ENCODE measurements at regions not wholly inside any gene's neighbourhood (a gene's known extent, or its start where the extent isn't known, plus 50 kb on each side); places are given as distances from the start of the nearest gene placed in this dataset.
"Not testable (repeated sequence)": the region's sequence is repeated elsewhere in the genome, so short reads cannot be mapped to it uniquely, and the experiment has no call there.

DNA sequence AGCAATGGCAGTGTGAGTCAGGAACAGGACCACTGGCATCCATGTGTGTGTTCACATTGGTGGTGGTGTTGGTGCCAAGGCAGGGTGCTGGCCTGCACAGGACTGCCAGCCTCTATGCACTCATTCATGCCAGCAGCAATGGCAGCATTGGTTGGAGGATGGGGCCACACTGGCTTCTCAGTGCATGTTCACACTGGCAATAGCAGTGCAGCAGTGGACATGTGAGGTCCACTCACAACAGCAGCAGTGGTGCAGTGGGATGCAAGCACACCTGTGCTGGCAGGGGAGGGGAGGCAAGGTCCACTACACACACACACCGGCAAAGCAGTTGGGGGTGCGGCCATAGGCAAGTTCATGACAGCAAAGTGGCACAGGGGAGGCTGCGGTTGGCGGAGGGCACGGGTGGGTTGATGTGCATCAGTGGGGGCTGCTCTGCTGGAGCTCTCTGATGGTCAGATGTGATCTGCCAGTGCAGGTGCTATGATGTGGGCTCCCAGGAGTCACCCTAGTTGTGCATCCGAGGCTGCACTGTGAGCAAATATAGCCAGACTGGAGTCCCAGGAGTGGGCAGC lies 57.8 kb upstream of the TNKS2 start:
- ATAC-seq = no peak
- no peaks in the 10 kb centered on the region for H3K36me3 ChIP-seq
- 89% methylated on average over 3 of the region's 6 CpGs; no CpG with 5 or more reads in 1 of the 2 donors for WGBS, 2 donors (ENCODE audit: low coverage in 1 of 2)

DNA sequence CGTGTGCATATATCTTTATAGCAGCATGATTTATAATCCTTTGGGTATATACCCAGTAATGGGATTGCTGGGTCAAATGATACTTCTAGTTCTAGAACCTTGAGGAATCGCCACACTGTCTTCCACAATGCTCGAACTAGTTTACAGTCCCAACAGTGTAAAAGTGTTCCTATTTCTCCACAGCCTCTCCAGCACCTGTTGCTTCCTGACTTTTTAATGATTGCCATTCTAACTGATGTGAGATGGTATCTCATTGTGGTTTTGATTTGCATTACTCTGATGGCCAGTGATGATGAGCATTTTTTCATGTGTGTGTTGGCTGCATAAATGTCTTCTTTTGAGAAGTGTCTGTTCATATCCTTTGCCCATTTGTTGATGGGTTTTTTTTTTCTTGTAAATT lies 66.0 kb upstream of the TNKS2 start:
- not testable (repeated sequence) for H3K27me3 ChIP-seq, H3K9me3 ChIP-seq, H3K36me3 ChIP-seq, H3K27ac ChIP-seq, H3K4me3 ChIP-seq, ATAC-seq, H3K4me1 ChIP-seq
- 64 to 85% methylated on average over 3 of the region's 3 CpGs for WGBS, 2 donors (ENCODE audit: low coverage in 1 of 2)

More for the DNA sequence above, 57.8 kb upstream of the TNKS2 start:
- TF ChIP-seq POLR2A (IDR thresholded peaks at IDR 0.05) (no peak), EP300 (IDR thresholded peaks at IDR 0.05) (no peak), POLR2AphosphoS5 (IDR thresholded peaks at IDR 0.05) (no peak)
- TF ChIP-seq, protein P1, sequence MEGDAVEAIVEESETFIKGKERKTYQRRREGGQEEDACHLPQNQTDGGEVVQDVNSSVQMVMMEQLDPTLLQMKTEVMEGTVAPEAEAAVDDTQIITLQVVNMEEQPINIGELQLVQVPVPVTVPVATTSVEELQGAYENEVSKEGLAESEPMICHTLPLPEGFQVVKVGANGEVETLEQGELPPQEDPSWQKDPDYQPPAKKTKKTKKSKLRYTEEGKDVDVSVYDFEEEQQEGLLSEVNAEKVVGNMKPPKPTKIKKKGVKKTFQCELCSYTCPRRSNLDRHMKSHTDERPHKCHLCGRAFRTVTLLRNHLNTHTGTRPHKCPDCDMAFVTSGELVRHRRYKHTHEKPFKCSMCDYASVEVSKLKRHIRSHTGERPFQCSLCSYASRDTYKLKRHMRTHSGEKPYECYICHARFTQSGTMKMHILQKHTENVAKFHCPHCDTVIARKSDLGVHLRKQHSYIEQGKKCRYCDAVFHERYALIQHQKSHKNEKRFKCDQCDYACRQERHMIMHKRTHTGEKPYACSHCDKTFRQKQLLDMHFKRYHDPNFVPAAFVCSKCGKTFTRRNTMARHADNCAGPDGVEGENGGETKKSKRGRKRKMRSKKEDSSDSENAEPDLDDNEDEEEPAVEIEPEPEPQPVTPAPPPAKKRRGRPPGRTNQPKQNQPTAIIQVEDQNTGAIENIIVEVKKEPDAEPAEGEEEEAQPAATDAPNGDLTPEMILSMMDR (IDR thresholded peaks at IDR 0.05) = no peak
- H3K4me3 ChIP-seq = no peak overlapping the region
- no peak overlapping the region for H3K27ac ChIP-seq
- H3K9me3 ChIP-seq = peaks cover 0 to 7% (median 0%) of the 10 kb centered on the region in 3 donors
- no peaks in the 10 kb centered on the region for H3K27me3 ChIP-seq
- H3K4me1 ChIP-seq = peaks cover 0 to 19% (median 0%) of the 10 kb centered on the region in 3 donors

DNA sequence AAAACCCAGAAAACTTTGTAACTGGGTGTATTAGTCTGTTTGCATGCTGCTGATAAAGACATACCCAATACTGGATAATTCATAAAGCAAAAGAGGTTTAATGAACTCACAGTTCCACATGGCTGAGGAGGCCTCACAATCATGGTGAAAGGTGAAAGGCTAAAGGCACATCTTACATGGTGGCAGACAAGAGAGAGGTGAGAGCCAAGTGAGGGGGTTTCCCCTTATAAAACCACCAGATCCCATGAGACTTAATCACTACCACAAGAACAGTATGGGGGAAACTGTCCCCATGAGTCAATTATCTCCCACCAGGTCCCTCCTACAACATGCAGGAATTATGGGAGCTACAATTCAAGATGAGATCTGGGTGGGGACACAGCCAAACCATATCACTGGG lies 68.9 kb upstream of the TNKS2 start:
- H3K27ac ChIP-seq, H3K27me3 ChIP-seq, ATAC-seq, H3K36me3 ChIP-seq, H3K9me3 ChIP-seq, H3K4me3 ChIP-seq, H3K4me1 ChIP-seq: not testable (repeated sequence)

DNA sequence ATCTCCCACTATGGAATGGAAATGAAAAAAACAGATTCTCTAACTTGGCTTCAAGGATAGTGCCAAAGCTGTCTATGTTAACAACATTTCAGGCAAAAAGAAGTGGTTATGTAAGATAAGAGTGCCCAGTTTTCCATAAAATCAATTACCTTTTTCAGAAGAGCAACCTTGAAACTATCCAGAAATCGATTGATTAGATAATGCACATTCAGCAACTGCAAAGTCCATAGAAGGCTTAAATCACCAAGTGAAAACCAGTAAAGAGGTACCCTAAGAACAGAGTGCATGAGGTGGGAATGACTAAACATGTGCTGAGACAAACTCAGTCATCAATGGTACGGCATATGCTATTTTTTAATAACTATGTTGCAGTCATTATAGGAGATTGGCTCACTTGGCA lies 71.9 kb upstream of the TNKS2 start:
- Histone ChIP-seq H3K36me3 (no peaks in the 10 kb centered on the region), H3K27me3 (peaks cover 4% of the 10 kb centered on the region), H3K4me3 (no peak overlapping the region), H3K9me3 (no peaks in the 10 kb centered on the region), H3K27ac (no peak overlapping the region), H3K4me1 (no peaks in the 10 kb centered on the region)
- ATAC-seq = no peak
- TF ChIP-seq POLR2AphosphoS5 (IDR thresholded peaks at IDR 0.05) (no peak), EP300 (IDR thresholded peaks at IDR 0.05) (no peak), POLR2A (IDR thresholded peaks at IDR 0.05) (no peak)
- TF ChIP-seq, protein P1 (IDR thresholded peaks at IDR 0.05) = no peak
- WGBS, 2 donors (ENCODE audit: low coverage in 1 of 2) = 90% methylated on average over 2 of the region's 2 CpGs

DNA sequence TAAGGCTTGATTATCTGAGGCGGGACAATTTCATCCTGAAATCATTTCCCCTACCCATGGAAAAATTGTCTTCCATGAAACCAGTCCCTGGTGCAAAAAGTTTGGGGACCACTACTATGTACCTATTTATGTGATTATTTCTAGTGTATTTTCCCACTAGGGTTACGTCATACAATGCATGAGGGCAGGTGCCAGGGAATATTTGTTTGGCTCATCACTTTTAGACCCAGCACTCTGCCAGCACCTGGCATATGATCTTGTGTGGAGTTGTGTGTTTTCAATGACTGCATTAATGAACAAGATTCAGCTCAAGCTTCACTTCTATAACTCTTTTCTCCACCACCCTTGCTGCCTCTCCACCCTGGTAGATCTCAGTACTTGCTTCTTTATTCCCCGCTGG lies 73.3 kb upstream of the TNKS2 start:
- 92 to 96% methylated on average over 2 to 3 of the region's 3 CpGs for WGBS, 2 donors (ENCODE audit: low coverage in 1 of 2)
- no peak for TF ChIP-seq EP300 (IDR thresholded peaks at IDR 0.05)
- TF ChIP-seq POLR2A (IDR thresholded peaks at IDR 0.05) = no peak
- no peak for TF ChIP-seq POLR2AphosphoS5 (IDR thresholded peaks at IDR 0.05)
- TF ChIP-seq, protein P1 (IDR thresholded peaks at IDR 0.05) = no peak
- no peaks in the 10 kb centered on the region for H3K4me1 ChIP-seq
- ATAC-seq = no peak
- no peak overlapping the region for H3K27ac ChIP-seq
- no peak overlapping the region for H3K4me3 ChIP-seq
- H3K9me3 ChIP-seq = no peaks in the 10 kb centered on the region
- H3K27me3 ChIP-seq = peaks cover 4% of the 10 kb centered on the region
- H3K36me3 ChIP-seq = no peaks in the 10 kb centered on the region

DNA sequence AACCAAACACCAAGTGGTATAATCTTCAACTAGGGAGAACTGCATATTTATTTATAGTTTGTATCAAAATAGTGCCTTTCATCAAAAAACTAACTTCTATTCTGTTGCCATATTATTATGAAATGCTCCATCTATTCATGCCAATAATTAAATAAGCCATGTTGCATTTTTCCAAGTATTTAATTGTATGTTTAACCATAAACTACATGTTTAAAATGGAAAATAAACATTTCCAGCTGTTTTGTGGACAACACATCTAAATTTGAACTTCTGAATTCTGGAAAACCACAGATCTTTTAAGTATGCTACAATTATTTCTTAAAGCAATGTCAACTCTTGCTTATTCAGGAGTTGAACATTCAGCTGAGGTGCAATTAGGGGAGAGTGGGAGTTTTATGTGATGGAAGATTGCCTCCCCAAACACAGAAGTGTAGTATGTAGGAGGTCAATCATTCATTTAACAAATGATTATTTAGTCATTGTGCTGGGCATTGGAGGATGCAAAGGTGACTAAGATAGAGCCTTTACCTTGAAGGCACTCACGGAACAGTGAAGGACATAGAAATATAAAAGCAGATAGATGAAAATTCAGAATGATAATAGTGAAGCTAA lies 80.7 kb upstream of the PPP1R3C start:
- Histone ChIP-seq H3K36me3 (no peaks in the 10 kb centered on the region), H3K27ac (no peak overlapping the region), H3K4me3 (no peak overlapping the region), H3K4me1 (peaks cover 0 to 21% (median 5%) of the 10 kb centered on the region in 3 donors), H3K27me3 (no peaks in the 10 kb centered on the region), H3K9me3 (no peaks in the 10 kb centered on the region)
- 95 to 100% methylated on average over 1 of the region's 1 CpG for WGBS, 2 donors (ENCODE audit: low coverage in 1 of 2)
- no peak for ATAC-seq
- TF ChIP-seq POLR2A (IDR thresholded peaks at IDR 0.05) (no peak), EP300 (IDR thresholded peaks at IDR 0.05) (no peak), POLR2AphosphoS5 (IDR thresholded peaks at IDR 0.05) (no peak)
- TF ChIP-seq, protein P1 (IDR thresholded peaks at IDR 0.05) = no peak
